OCI-LY7 (cell line): ENCODE measurements at regions not wholly inside any gene's neighbourhood (a gene's known extent, or its start where the extent isn't known, plus 50 kb on each side); places are given as distances from the start of the nearest gene placed in this dataset.

Experiments used
- BruUV-seq: library from RNA; stranded (reverse); fragments of 400-500 nt; replicated peaks from 2 replicates; lab custom pipeline; 2021; lab: Mats Ljungman, UMichigan
- CTCF ChIA-PET: fragments of 300-600 bp; sonication (Branson Sonifier 250); formaldehyde crosslinking; loops from one replicate; lab custom pipeline; 2022; ENCODE audit warnings: antibody characterized with exemption; ENCODE audit not compliant: unreplicated experiment; lab: Charles Lee
- POLR2A ChIA-PET: fragments of 300-600 bp; sonication (Branson Sonifier 250); formaldehyde crosslinking; loops from one replicate; lab custom pipeline; 2022; ENCODE audit warnings: antibody characterized with exemption; lab: Charles Lee
- DNase-seq: peaks from one replicate; pipeline ENCODE4 v3.0.0-alpha.2; 2015; ENCODE audit warnings: low spot score
- H2AFZ ChIP-seq: fragments of 200-600 bp; sonication (generic), shearing (Covaris generic); 2 replicates; pipeline ENCODE4 v1.6.1; 2014; ENCODE audit warnings: mild to moderate bottlenecking, antibody characterized with exemption, low read length, moderate library complexity
- H3K27ac ChIP-seq: fragments of 200-600 bp; sonication (generic); 2 replicates; pipeline ENCODE4 v1.5.1; 2014; ENCODE audit warnings: mixed run types, low read depth, mild to moderate bottlenecking, moderate library complexity, low read length, inconsistent platforms; ENCODE audit not compliant: poor library complexity, severe bottlenecking
- H3K36me3 ChIP-seq: fragments of 200-600 bp; sonication (generic); 2 replicates; pipeline ENCODE4 v1.6.1; 2014; ENCODE audit warnings: mild to moderate bottlenecking, antibody characterized with exemption, low read length, moderate library complexity, mixed read lengths; ENCODE audit not compliant: insufficient read depth
- H3K4me1 ChIP-seq: fragments of 200-600 bp; sonication (generic); 2 replicates; pipeline ENCODE4 v1.5.1; 2014; ENCODE audit warnings: mild to moderate bottlenecking, low read length; ENCODE audit not compliant: insufficient read depth, poor library complexity, severe bottlenecking
- H3K4me2 ChIP-seq: fragments of 200-600 bp; sonication (generic); 2 replicates; pipeline ENCODE4 v1.6.1; 2014; ENCODE audit warnings: mild to moderate bottlenecking, low read length
- H3K4me3 ChIP-seq: fragments of 200-600 bp; sonication (generic); 2 replicates; pipeline ENCODE4 v1.5.1; 2014; ENCODE audit warnings: mild to moderate bottlenecking, low read depth, low read length; ENCODE audit not compliant: poor library complexity, severe bottlenecking
- H3K79me2 ChIP-seq: fragments of 200-600 bp; sonication (generic); 2 replicates; pipeline ENCODE4 v1.6.1; 2016; ENCODE audit warnings: low read depth, mild to moderate bottlenecking, low read length, moderate library complexity, mixed read lengths; ENCODE audit not compliant: insufficient read depth
- H3K9me2 ChIP-seq: fragments of 200-600 bp; sonication (generic); 2 replicates; pipeline ENCODE4 v1.6.1; 2016; ENCODE audit warnings: mild to moderate bottlenecking, low read length, mixed read lengths; ENCODE audit not compliant: insufficient read depth
- H3K9me3 ChIP-seq: fragments of 200-600 bp; sonication (generic); 2 replicates; pipeline ENCODE4 v1.6.1; 2014; ENCODE audit warnings: mild to moderate bottlenecking, mixed run types, low read length, mixed read lengths
- H4K20me1 ChIP-seq: fragments of 200-600 bp; sonication (generic); 2 replicates; pipeline ENCODE4 v1.6.1; 2014; ENCODE audit warnings: mild to moderate bottlenecking, antibody characterized with exemption, low read length, moderate library complexity, mixed read lengths; ENCODE audit not compliant: insufficient read depth
- CTCF ChIP-seq: fragments of 200-600 bp; sonication (generic); conservative IDR thresholded peaks from 2 replicates; pipeline ENCODE4 v1.5.1; 2014; ENCODE audit warnings: mild to moderate bottlenecking, antibody characterized with exemption, low read length, moderate library complexity, mixed read lengths
- EZH2phosphoT487 ChIP-seq: fragments of 200-600 bp; sonication (generic); IDR thresholded peaks from 2 replicates; pipeline ENCODE4 v1.6.1; 2018; ENCODE audit warnings: low read depth, borderline replicate concordance, mild to moderate bottlenecking, mixed run types, antibody characterized with exemption, low read length, moderate library complexity, mixed read lengths
- intact Hi-C: fragments of 100-400 bp; cut with micrococcal nuclease; formaldehyde crosslinking; loops from one replicate; pipeline ENCODE4 v1.10.0; 2022; ENCODE audit not compliant: unreplicated experiment

GRCh38 chr7:426510-426909, 93.1 kb downstream of the PDGFA start:
- Histone ChIP-seq H3K36me3 (no peaks in the 10 kb centered on the region), H3K4me3 (no peak overlapping the region), H3K9me3 (no peaks in the 10 kb centered on the region), H3K4me1 (no peaks in the 10 kb centered on the region), H4K20me1 (no peaks in the 10 kb centered on the region), H3K27ac (no peak overlapping the region), H3K79me2 (no peaks in the 10 kb centered on the region), H2AFZ (no peak overlapping the region), H3K9me2 (no peaks in the 10 kb centered on the region), H3K4me2 (no peak overlapping the region)
- CTCF ChIA-PET, result no interaction called here
- intact Hi-C loops, result no loop called here
- BruUV-seq, result no TSS peak
- no peak for TF ChIP-seq EZH2phosphoT487
- TF ChIP-seq CTCF, result no peak
- DNase-seq, result no peak
- POLR2A ChIA-PET, result no interaction called here

- no peak for DNase-seq
- Histone ChIP-seq H3K79me2 (no peaks in the 10 kb centered on the region), H3K4me3 (no peak overlapping the region), H4K20me1 (no peaks in the 10 kb centered on the region), H2AFZ (no peak overlapping the region), H3K36me3 (no peaks in the 10 kb centered on the region), H3K4me1 (no peaks in the 10 kb centered on the region), H3K9me2 (no peaks in the 10 kb centered on the region), H3K27ac (no peak overlapping the region), H3K4me2 (no peak overlapping the region), H3K9me3 (no peaks in the 10 kb centered on the region)
- intact Hi-C loops, result no loop called here
- BruUV-seq, result no TSS peak
- ChIA-PET CTCF (no interaction called here), POLR2A (no interaction called here)
- TF ChIP-seq CTCF (no peak), EZH2phosphoT487 (no peak)
These were observed 92.0 kb downstream of the PDGFA start for GRCh38 chr7:427506-428103.

GRCh38 chr7:428387-428786, 91.3 kb downstream of the PDGFA start:
- H3K4me1 ChIP-seq, result no peaks in the 10 kb centered on the region
- no peaks in the 10 kb centered on the region for H3K9me2 ChIP-seq
- no peak for TF ChIP-seq EZH2phosphoT487
- no peak for TF ChIP-seq CTCF
- DNase-seq, result no peak
- ChIA-PET POLR2A (no interaction called here), CTCF (no interaction called here)
- H3K9me3 ChIP-seq, result no peaks in the 10 kb centered on the region
- no peak overlapping the region for H3K27ac ChIP-seq
- no peaks in the 10 kb centered on the region for H3K79me2 ChIP-seq
- no peaks in the 10 kb centered on the region for H4K20me1 ChIP-seq
- intact Hi-C loops, result no loop called here
- no peak overlapping the region for H2AFZ ChIP-seq
- no TSS peak for BruUV-seq
- H3K36me3 ChIP-seq, result no peaks in the 10 kb centered on the region
- no peak overlapping the region for H3K4me2 ChIP-seq
- H3K4me3 ChIP-seq, result no peak overlapping the region
